IPS-15b (cell line): ENCODE measurements at regions not wholly inside any gene's neighbourhood (a gene's known extent, or its start where the extent isn't known, plus 50 kb on each side); places are given as distances from the start of the nearest gene placed in this dataset.

Experiments
- H3K27me3 ChIP-seq: one replicate; pipeline ENCODE4 v1.6.1; 2013; ENCODE audit warnings: low read length; ENCODE audit not compliant: control insufficient read depth, insufficient read depth
- H3K36me3 ChIP-seq: one replicate; pipeline ENCODE4 v1.6.1; 2013; ENCODE audit warnings: low read length; ENCODE audit not compliant: control insufficient read depth, insufficient read depth
- H3K4me1 ChIP-seq: one replicate; pipeline ENCODE4 v1.6.1; 2013; ENCODE audit warnings: mild to moderate bottlenecking, low read length; ENCODE audit not compliant: control insufficient read depth, insufficient read depth
- H3K4me3 ChIP-seq: one replicate; pipeline ENCODE4 v1.5.1; 2013; ENCODE audit warnings: low read depth, low read length
- H3K9ac ChIP-seq: one replicate; pipeline ENCODE4 v1.6.1; 2013; ENCODE audit warnings: low read depth, mild to moderate bottlenecking, low read length
- H3K9me3 ChIP-seq: one replicate; pipeline ENCODE4 v1.6.1; 2013; ENCODE audit warnings: mild to moderate bottlenecking, low read length; ENCODE audit not compliant: control insufficient read depth, insufficient read depth

- Histone ChIP-seq H3K4me3 (no peak overlapping the region), H3K4me1 (no peaks in the 10 kb centered on the region), H3K27me3 (no peaks in the 10 kb centered on the region), H3K36me3 (no peaks in the 10 kb centered on the region), H3K9me3 (no peaks in the 10 kb centered on the region), H3K9ac (no peak overlapping the region)
Measured at GRCh38 chr11:101741061-101741460, 157.3 kb upstream of the TRPC6 start.

GRCh38 chr11:101738452-101738851 lies 154.6 kb upstream of the TRPC6 start:
- H3K9ac ChIP-seq = no peak overlapping the region
- H3K27me3 ChIP-seq = no peaks in the 10 kb centered on the region
- H3K9me3 ChIP-seq = no peaks in the 10 kb centered on the region
- no peaks in the 10 kb centered on the region for H3K4me1 ChIP-seq
- H3K4me3 ChIP-seq = no peak overlapping the region
- H3K36me3 ChIP-seq = no peaks in the 10 kb centered on the region

- Histone ChIP-seq H3K9ac (no peak overlapping the region), H3K27me3 (no peaks in the 10 kb centered on the region), H3K9me3 (no peaks in the 10 kb centered on the region), H3K36me3 (no peaks in the 10 kb centered on the region), H3K4me1 (no peaks in the 10 kb centered on the region), H3K4me3 (no peak overlapping the region)
Measured at GRCh38 chr11:101729406-101730078, 145.7 kb upstream of the TRPC6 start.

- no peak overlapping the region for H3K4me3 ChIP-seq
- H3K4me1 ChIP-seq = no peaks in the 10 kb centered on the region
- H3K36me3 ChIP-seq = no peaks in the 10 kb centered on the region
- no peak overlapping the region for H3K9ac ChIP-seq
- no peaks in the 10 kb centered on the region for H3K27me3 ChIP-seq
- H3K9me3 ChIP-seq = no peaks in the 10 kb centered on the region
Measured at GRCh38 chr11:101727451-101727850, 143.6 kb upstream of the TRPC6 start.

GRCh38 chr11:101726988-101727387 lies 143.2 kb upstream of the TRPC6 start:
- no peaks in the 10 kb centered on the region for H3K27me3 ChIP-seq
- no peaks in the 10 kb centered on the region for H3K4me1 ChIP-seq
- H3K9me3 ChIP-seq = no peaks in the 10 kb centered on the region

GRCh38 chr11:101723371-101723770 lies 139.6 kb upstream of the TRPC6 start:
- H3K9me3 ChIP-seq = no peaks in the 10 kb centered on the region
- no peaks in the 10 kb centered on the region for H3K36me3 ChIP-seq
- no peak overlapping the region for H3K4me3 ChIP-seq
- no peaks in the 10 kb centered on the region for H3K4me1 ChIP-seq
- H3K27me3 ChIP-seq = no peaks in the 10 kb centered on the region
- H3K9ac ChIP-seq = no peak overlapping the region

More at GRCh38 chr11:101726988-101727387, 143.2 kb upstream of the TRPC6 start:
- no peak overlapping the region for H3K9ac ChIP-seq
- H3K36me3 ChIP-seq = no peaks in the 10 kb centered on the region
- no peak overlapping the region for H3K4me3 ChIP-seq

- no peaks in the 10 kb centered on the region for H3K36me3 ChIP-seq
Measured at GRCh38 chr11:101721270-101721669, 137.5 kb upstream of the TRPC6 start.

GRCh38 chr11:101718402-101718801 lies 134.6 kb upstream of the TRPC6 start:
- Histone ChIP-seq H3K36me3 (no peaks in the 10 kb centered on the region), H3K27me3 (no peaks in the 10 kb centered on the region), H3K4me1 (no peaks in the 10 kb centered on the region), H3K9ac (no peak overlapping the region), H3K4me3 (no peak overlapping the region), H3K9me3 (no peaks in the 10 kb centered on the region)

More at GRCh38 chr11:101721270-101721669, 137.5 kb upstream of the TRPC6 start:
- Histone ChIP-seq H3K27me3 (no peaks in the 10 kb centered on the region), H3K9ac (no peak overlapping the region), H3K4me3 (no peak overlapping the region), H3K9me3 (no peaks in the 10 kb centered on the region), H3K4me1 (no peaks in the 10 kb centered on the region)

GRCh38 chr11:101717619-101718018 lies 133.8 kb upstream of the TRPC6 start:
- H3K9me3 ChIP-seq = no peaks in the 10 kb centered on the region
- H3K9ac ChIP-seq = no peak overlapping the region
- no peak overlapping the region for H3K4me3 ChIP-seq
- no peaks in the 10 kb centered on the region for H3K4me1 ChIP-seq
- H3K27me3 ChIP-seq = no peaks in the 10 kb centered on the region
- H3K36me3 ChIP-seq = no peaks in the 10 kb centered on the region

- H3K36me3 ChIP-seq = no peaks in the 10 kb centered on the region
- no peaks in the 10 kb centered on the region for H3K27me3 ChIP-seq
- no peak overlapping the region for H3K4me3 ChIP-seq
- no peaks in the 10 kb centered on the region for H3K9me3 ChIP-seq
- H3K9ac ChIP-seq = no peak overlapping the region
- H3K4me1 ChIP-seq = no peaks in the 10 kb centered on the region
Measured at GRCh38 chr11:101715281-101715680, 131.5 kb upstream of the TRPC6 start.

GRCh38 chr11:101707477-101707876 lies 123.7 kb upstream of the TRPC6 start:
- Histone ChIP-seq H3K4me3 (no peak overlapping the region), H3K27me3 (no peaks in the 10 kb centered on the region), H3K9ac (no peak overlapping the region), H3K9me3 (no peaks in the 10 kb centered on the region), H3K36me3 (no peaks in the 10 kb centered on the region), H3K4me1 (no peaks in the 10 kb centered on the region)

GRCh38 chr11:101706541-101706940 lies 122.7 kb upstream of the TRPC6 start:
- H3K4me3 ChIP-seq = no peak overlapping the region
- H3K36me3 ChIP-seq = no peaks in the 10 kb centered on the region
- H3K4me1 ChIP-seq = no peaks in the 10 kb centered on the region
- no peak overlapping the region for H3K9ac ChIP-seq
- H3K27me3 ChIP-seq = no peaks in the 10 kb centered on the region
- no peaks in the 10 kb centered on the region for H3K9me3 ChIP-seq
